Endothelial cell of umbilical vein (primary cell): ENCODE measurements at regions not wholly inside any gene's neighbourhood (a gene's known extent, or its start where the extent isn't known, plus 50 kb on each side); places are given as distances from the start of the nearest gene placed in this dataset.
A peak's percentile ranks its signal among the peaks of the same experiment; 100 is the strongest.

Experiments
- BruUV-seq: library from RNA; stranded (reverse); fragments of 400-500 nt; replicated peaks from 2 replicates; lab custom pipeline; 2021; lab: Mats Ljungman, UMichigan
- CTCF ChIA-PET: fragments of 300-600, 350-600 bp; sonication (Branson Sonifier 250); formaldehyde crosslinking; loops from one replicate; lab custom pipeline; 2021; ENCODE audit warnings: antibody characterized with exemption, inconsistent platforms; lab: Charles Lee
- POLR2A ChIA-PET: fragments of 300-600, 350-600 bp; sonication (Branson Sonifier 250); formaldehyde crosslinking; loops from one replicate; lab custom pipeline; 2021; ENCODE audit warnings: antibody characterized with exemption, inconsistent platforms; lab: Charles Lee
- DNase-seq: peaks from one replicate; pipeline ENCODE4 v3.0.0-alpha.2; 2011; ENCODE audit warnings: low read depth, low spot score
- FAIRE-seq: peaks from 2 replicates; lab custom pipeline; 2011; peaks lifted over from hg19 to GRCh38; lab: Jason Lieb, UNC
- H2AFZ ChIP-seq: 2 replicates; pipeline ENCODE4 v1.6.0; 2012; ENCODE audit warnings: low read depth, low read length, control low read depth, inconsistent platforms
- H3K27ac ChIP-seq: 2 replicates; pipeline ENCODE4 v1.5.1; 2011; ENCODE audit warnings: low read depth, mild to moderate bottlenecking, control low read depth, low read length, moderate library complexity; ENCODE audit not compliant: insufficient read depth
- H3K27me3 ChIP-seq, 2 experiments: 2 replicates each; pipeline versions ENCODE4 v1.6.0 to v1.6.1; 2011; ENCODE audit warnings: low read length in 2 of 2, mixed read lengths in 1 of 2; ENCODE audit not compliant: control insufficient read depth in 2 of 2, insufficient read depth in 2 of 2
- H3K36me3 ChIP-seq, 2 experiments: 2 replicates in 1 of 2; 3 replicates in 1 of 2; pipeline ENCODE4 v1.5.1; 2011; ENCODE audit warnings: low read length in 2 of 2, mild to moderate bottlenecking in 1 of 2, moderate library complexity in 1 of 2; ENCODE audit not compliant: control insufficient read depth in 2 of 2, insufficient read depth in 2 of 2; ENCODE audit errors: extremely low read depth in 1 of 2
- H3K4me1 ChIP-seq: 3 replicates; pipeline ENCODE4 v1.5.1; 2011; ENCODE audit warnings: mild to moderate bottlenecking, low read length; ENCODE audit not compliant: control insufficient read depth, insufficient read depth; ENCODE audit errors: extremely low read depth
- H3K4me2 ChIP-seq: 2 replicates; pipeline ENCODE4 v1.6.1; 2011; ENCODE audit warnings: low read length, control low read depth, mixed read lengths; ENCODE audit not compliant: insufficient read depth
- H3K4me3 ChIP-seq, 3 experiments: fragments of 200-600 bp in 1 of 3; sonication (generic), shearing (Covaris generic) in 1 of 3; replicated peaks in 1 of 3; 2 replicates each; pipeline ENCODE4 v1.5.1; 2011 to 2016; ENCODE audit warnings: control low read depth in 3 of 3, low read length in 3 of 3, mild to moderate bottlenecking in 2 of 3, inconsistent platforms in 1 of 3, low read depth in 1 of 3, moderate library complexity in 1 of 3; ENCODE audit not compliant: insufficient read depth in 1 of 3
- H3K79me2 ChIP-seq: 2 replicates; pipeline ENCODE4 v1.6.0; 2012; ENCODE audit warnings: low read length, inconsistent platforms; ENCODE audit not compliant: control insufficient read depth, insufficient read depth
- H3K9ac ChIP-seq: replicated peaks from 2 replicates; pipeline ENCODE3; 2011; ENCODE audit warnings: low read length, control low read depth; ENCODE audit not compliant: insufficient read depth; ENCODE audit errors: extremely low read depth
- H3K9me1 ChIP-seq: replicated peaks from 3 replicates; pipeline ENCODE4 v1.6.0; 2011; ENCODE audit warnings: mild to moderate bottlenecking, low read length; ENCODE audit not compliant: control insufficient read depth, insufficient read depth; ENCODE audit errors: extremely low read depth
- H3K9me3 ChIP-seq: replicated peaks from 2 replicates; pipeline ENCODE4 v1.5.1; 2012; ENCODE audit warnings: low read length, inconsistent platforms; ENCODE audit not compliant: control insufficient read depth, insufficient read depth
- H4K20me1 ChIP-seq: replicated peaks from 2 replicates; pipeline ENCODE3; 2011; ENCODE audit warnings: mild to moderate bottlenecking, low read length; ENCODE audit not compliant: control insufficient read depth, insufficient read depth; ENCODE audit errors: extremely low read depth
- EZH2 ChIP-seq: IDR thresholded peaks from 2 replicates; pipeline ENCODE4 v1.6.1; 2012; ENCODE audit warnings: borderline replicate concordance, low read depth, mild to moderate bottlenecking, moderate library complexity, low read length, inconsistent platforms; ENCODE audit not compliant: severe bottlenecking
- FOS ChIP-seq: IDR thresholded peaks from 2 replicates; pipeline ENCODE4 v1.6.1; 2011; ENCODE audit warnings: mild to moderate bottlenecking, low read length, moderate library complexity, borderline replicate concordance; ENCODE audit not compliant: insufficient read depth
- GATA2 ChIP-seq: IDR thresholded peaks from 2 replicates; pipeline ENCODE4 v1.7.0; 2011; ENCODE audit warnings: low read depth, mild to moderate bottlenecking, moderate library complexity, mixed read lengths, low read length; ENCODE audit not compliant: insufficient read length, insufficient read depth
- JUN ChIP-seq: IDR thresholded peaks from 2 replicates; pipeline ENCODE4 v1.6.1; 2011; ENCODE audit warnings: borderline replicate concordance, low read depth; ENCODE audit not compliant: insufficient read length, insufficient read depth
- MYC ChIP-seq: IDR thresholded peaks from one replicate; pipeline ENCODE4 v1.6.1; 2011; ENCODE audit warnings: mild to moderate bottlenecking, low read depth, low read length
- POLR2A ChIP-seq: IDR thresholded peaks from 2 replicates; pipeline ENCODE4 v1.6.1; 2012; ENCODE audit warnings: low read depth, mild to moderate bottlenecking, control low read depth, low read length
- POLR2AphosphoS5 ChIP-seq: IDR thresholded peaks from 2 replicates; pipeline ENCODE4 v1.6.1; 2012; ENCODE audit warnings: low read depth, mild to moderate bottlenecking, control low read depth, low read length, moderate library complexity; ENCODE audit not compliant: insufficient read depth
- dilution Hi-C: fragments of 300-500 bp; cut with MboI; formaldehyde crosslinking; loops from one replicate; pipeline ENCODE4 v1.15.0; 2019; ENCODE audit warnings: low sequenced_read_pairs; ENCODE audit not compliant: extremely low pct_ligation_motif_present
- intact Hi-C: fragments of 100-400 bp; cut with micrococcal nuclease; formaldehyde crosslinking; loops from one replicate; pipeline ENCODE4 v1.10.0; 2022
- TF ChIP-seq, protein P1 (sequence below): IDR thresholded peaks from 2 replicates; pipeline ENCODE4 v1.6.1; 2011; ENCODE audit not compliant: insufficient read depth, insufficient read length
- TF ChIP-seq, protein P2 (sequence below), 2 donors: IDR thresholded peaks; 1 replicate in 1 of 2; 2 replicates in 1 of 2; pipeline ENCODE4 v1.5.1; 2011; ENCODE audit warnings: low read length in 2 of 2, mild to moderate bottlenecking in 2 of 2, moderate library complexity in 2 of 2, control low read depth in 1 of 2, inconsistent platforms in 1 of 2, low read depth in 1 of 2; ENCODE audit not compliant: insufficient read depth in 1 of 2; ENCODE audit errors: extremely low read depth in 1 of 2

DNA sequence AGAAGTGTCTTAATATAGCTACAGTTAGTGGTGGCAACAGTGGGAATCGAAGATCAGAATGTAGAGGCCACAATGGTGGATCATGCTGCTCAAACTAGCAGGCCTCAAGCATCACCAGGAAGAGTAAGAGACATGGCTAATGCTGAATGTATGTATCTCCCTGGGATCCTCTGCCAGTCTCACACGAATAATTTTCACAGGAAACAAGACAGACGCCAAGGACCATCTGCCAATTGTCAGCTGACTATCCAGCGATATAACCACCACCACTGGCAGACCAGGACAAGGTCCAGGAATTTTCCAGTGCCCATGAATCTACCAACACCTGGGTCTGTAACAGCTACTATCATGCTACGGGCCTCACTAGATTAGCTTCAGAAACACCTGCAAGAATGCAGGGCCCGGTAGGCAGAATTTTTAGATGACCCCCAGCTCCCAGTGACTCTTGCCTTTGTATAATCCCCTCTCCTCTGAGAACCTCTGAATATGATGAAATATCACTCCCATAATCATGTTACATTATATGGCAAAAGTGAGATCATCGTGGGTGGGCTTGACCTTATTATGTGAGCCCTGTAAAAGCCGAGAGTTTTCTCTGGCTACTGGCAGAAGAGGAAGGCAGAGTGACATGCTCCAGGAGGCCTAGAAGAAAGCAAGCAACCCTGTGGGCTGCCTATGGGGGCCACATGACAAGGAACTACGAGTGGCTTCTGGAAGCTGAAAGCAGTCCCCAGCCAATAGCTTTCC, 429.8 kb downstream of the BCOR start:
- intact Hi-C loops = no loop called here

More for the DNA sequence above, 429.8 kb downstream of the BCOR start:
- Histone ChIP-seq H4K20me1 (no peaks in the 10 kb centered on the region), H3K27ac (no peak overlapping the region), H3K27me3 (no peaks in the 10 kb centered on the region), H2AFZ (no peak overlapping the region), H3K79me2 (no peaks in the 10 kb centered on the region), H3K4me1 (no peaks in the 10 kb centered on the region), H3K4me2 (no peak overlapping the region), H3K9ac (no peak overlapping the region), H3K36me3 (no peaks in the 10 kb centered on the region), H3K9me1 (no peaks in the 10 kb centered on the region), H3K4me3 (no peak overlapping the region), H3K9me3 (no peaks in the 10 kb centered on the region)
- no TSS peak for BruUV-seq
- FAIRE-seq (peak; percentile 26), DNase-seq (no peak)
- CTCF ChIA-PET = no interaction called here
- TF ChIP-seq JUN (no peak), POLR2A (no peak), MYC (no peak), GATA2 (no peak), EZH2 (no peak), POLR2AphosphoS5 (no peak), FOS (no peak)
- TF ChIP-seq, protein P1, sequence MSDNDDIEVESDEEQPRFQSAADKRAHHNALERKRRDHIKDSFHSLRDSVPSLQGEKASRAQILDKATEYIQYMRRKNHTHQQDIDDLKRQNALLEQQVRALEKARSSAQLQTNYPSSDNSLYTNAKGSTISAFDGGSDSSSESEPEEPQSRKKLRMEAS = no peak
- TF ChIP-seq, protein P2, sequence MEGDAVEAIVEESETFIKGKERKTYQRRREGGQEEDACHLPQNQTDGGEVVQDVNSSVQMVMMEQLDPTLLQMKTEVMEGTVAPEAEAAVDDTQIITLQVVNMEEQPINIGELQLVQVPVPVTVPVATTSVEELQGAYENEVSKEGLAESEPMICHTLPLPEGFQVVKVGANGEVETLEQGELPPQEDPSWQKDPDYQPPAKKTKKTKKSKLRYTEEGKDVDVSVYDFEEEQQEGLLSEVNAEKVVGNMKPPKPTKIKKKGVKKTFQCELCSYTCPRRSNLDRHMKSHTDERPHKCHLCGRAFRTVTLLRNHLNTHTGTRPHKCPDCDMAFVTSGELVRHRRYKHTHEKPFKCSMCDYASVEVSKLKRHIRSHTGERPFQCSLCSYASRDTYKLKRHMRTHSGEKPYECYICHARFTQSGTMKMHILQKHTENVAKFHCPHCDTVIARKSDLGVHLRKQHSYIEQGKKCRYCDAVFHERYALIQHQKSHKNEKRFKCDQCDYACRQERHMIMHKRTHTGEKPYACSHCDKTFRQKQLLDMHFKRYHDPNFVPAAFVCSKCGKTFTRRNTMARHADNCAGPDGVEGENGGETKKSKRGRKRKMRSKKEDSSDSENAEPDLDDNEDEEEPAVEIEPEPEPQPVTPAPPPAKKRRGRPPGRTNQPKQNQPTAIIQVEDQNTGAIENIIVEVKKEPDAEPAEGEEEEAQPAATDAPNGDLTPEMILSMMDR (IDR thresholded peaks at IDR 0.05; ENCODE audit: extremely low read depth in 1 of 2, insufficient read depth in 1 of 2, low read depth in 1 of 2, low read length in 2 of 2) = no peak
- dilution Hi-C loops = no loop called here
- POLR2A ChIA-PET = no interaction called here
